ENCODE measurements at regions not wholly inside any gene's neighbourhood (a gene's known extent, or its start where the extent isn't known, plus 50 kb on each side); places are given as distances from the start of the nearest gene placed in this dataset.

GRCh38 chr11:76276781-76277155, 70.5 kb upstream of the WNT11 start:
- no peak for TF ChIP-seq CTCF (IDR thresholded peaks at IDR 0.05 in 8 of 11, conservative IDR thresholded peaks at IDR 0.05 in 3 of 11)
- TF ChIP-seq POLR2AphosphoS5 (IDR thresholded peaks at IDR 0.05): no peak
